ENCODE measurements at regions not wholly inside any gene's neighbourhood (a gene's known extent, or its start where the extent isn't known, plus 50 kb on each side); places are given as distances from the start of the nearest gene placed in this dataset.

GRCh38 chr12:83346333-83346732, 659.6 kb downstream of the TMTC2 start:
- no peaks in the 10 kb centered on the region for H3K4me1 Mint-ChIP-seq (ENCODE audit: low read depth, unreplicated experiment)
- H3K9me3 Mint-ChIP-seq (ENCODE audit: low read depth, unreplicated experiment) = peaks cover 4% of the 10 kb centered on the region
- CTCF ChIA-PET = no interaction called here
- no peaks in the 10 kb centered on the region for H3K36me3 Mint-ChIP-seq (ENCODE audit: insufficient read depth, unreplicated experiment)
- DNase-seq = no peak
- no peaks in the 10 kb centered on the region for H3K27me3 Mint-ChIP-seq (ENCODE audit: unreplicated experiment)
- intact Hi-C loops (cut with micrococcal nuclease; ENCODE audit: unreplicated experiment) = no loop called here
- BruUV-seq (replicated peaks) = no TSS peak
- TF ChIP-seq CTCF (IDR thresholded peaks at IDR 0.05; ENCODE audit: unreplicated experiment) = no peak
- no peak overlapping the region for H3K4me3 Mint-ChIP-seq (ENCODE audit: low read depth, unreplicated experiment)
- no peak overlapping the region for H3K27ac Mint-ChIP-seq (ENCODE audit: unreplicated experiment)

GRCh38 chr12:83343767-83344166, 657.1 kb downstream of the TMTC2 start:
- Mint-ChIP-seq H3K27me3 (ENCODE audit: unreplicated experiment) (no peaks in the 10 kb centered on the region), H3K4me3 (ENCODE audit: low read depth, unreplicated experiment) (no peak overlapping the region), H3K27ac (ENCODE audit: unreplicated experiment) (no peak overlapping the region), H3K9me3 (ENCODE audit: low read depth, unreplicated experiment) (peaks cover 4% of the 10 kb centered on the region), H3K4me1 (ENCODE audit: low read depth, unreplicated experiment) (no peaks in the 10 kb centered on the region), H3K36me3 (ENCODE audit: insufficient read depth, unreplicated experiment) (no peaks in the 10 kb centered on the region)
- no peak for TF ChIP-seq CTCF (IDR thresholded peaks at IDR 0.05; ENCODE audit: unreplicated experiment)
- CTCF ChIA-PET = no interaction called here
- no peak for DNase-seq
- BruUV-seq (replicated peaks) = no TSS peak
- intact Hi-C loops (cut with micrococcal nuclease; ENCODE audit: unreplicated experiment) = no loop called here

GRCh38 chr12:83335748-83336147, 649.0 kb downstream of the TMTC2 start:
- no peaks in the 10 kb centered on the region for H3K9me3 Mint-ChIP-seq (ENCODE audit: low read depth, unreplicated experiment)
- DNase-seq = no peak
- H3K4me3 Mint-ChIP-seq (ENCODE audit: low read depth, unreplicated experiment) = no peak overlapping the region
- H3K4me1 Mint-ChIP-seq (ENCODE audit: low read depth, unreplicated experiment) = no peaks in the 10 kb centered on the region
- intact Hi-C loops (cut with micrococcal nuclease; ENCODE audit: unreplicated experiment) = no loop called here
- no peaks in the 10 kb centered on the region for H3K36me3 Mint-ChIP-seq (ENCODE audit: insufficient read depth, unreplicated experiment)
- BruUV-seq (replicated peaks) = no TSS peak
- no peak overlapping the region for H3K27ac Mint-ChIP-seq (ENCODE audit: unreplicated experiment)
- CTCF ChIA-PET = no interaction called here
- H3K27me3 Mint-ChIP-seq (ENCODE audit: unreplicated experiment) = no peaks in the 10 kb centered on the region
- TF ChIP-seq CTCF (IDR thresholded peaks at IDR 0.05; ENCODE audit: unreplicated experiment) = no peak

- intact Hi-C loops (cut with micrococcal nuclease; ENCODE audit: unreplicated experiment) = no loop called here
- H3K36me3 Mint-ChIP-seq (ENCODE audit: insufficient read depth, unreplicated experiment) = no peaks in the 10 kb centered on the region
- H3K9me3 Mint-ChIP-seq (ENCODE audit: low read depth, unreplicated experiment) = no peaks in the 10 kb centered on the region
- no TSS peak for BruUV-seq (replicated peaks)
- no peak for TF ChIP-seq CTCF (IDR thresholded peaks at IDR 0.05; ENCODE audit: unreplicated experiment)
- no peaks in the 10 kb centered on the region for H3K4me1 Mint-ChIP-seq (ENCODE audit: low read depth, unreplicated experiment)
- CTCF ChIA-PET = no interaction called here
- no peaks in the 10 kb centered on the region for H3K27me3 Mint-ChIP-seq (ENCODE audit: unreplicated experiment)
- no peak overlapping the region for H3K4me3 Mint-ChIP-seq (ENCODE audit: low read depth, unreplicated experiment)
- no peak overlapping the region for H3K27ac Mint-ChIP-seq (ENCODE audit: unreplicated experiment)
- DNase-seq = no peak
Measured at GRCh38 chr12:83326666-83327065, 640.0 kb downstream of the TMTC2 start.

GRCh38 chr12:83323866-83324265, 637.2 kb downstream of the TMTC2 start:
- H3K4me1 Mint-ChIP-seq (ENCODE audit: low read depth, unreplicated experiment) = no peaks in the 10 kb centered on the region
- no TSS peak for BruUV-seq (replicated peaks)

More at GRCh38 chr12:83323866-83324265, 637.2 kb downstream of the TMTC2 start:
- intact Hi-C loops (cut with micrococcal nuclease; ENCODE audit: unreplicated experiment) = no loop called here
- Mint-ChIP-seq H3K4me3 (ENCODE audit: low read depth, unreplicated experiment) (no peak overlapping the region), H3K27ac (ENCODE audit: unreplicated experiment) (no peak overlapping the region), H3K27me3 (ENCODE audit: unreplicated experiment) (no peaks in the 10 kb centered on the region), H3K36me3 (ENCODE audit: insufficient read depth, unreplicated experiment) (no peaks in the 10 kb centered on the region), H3K9me3 (ENCODE audit: low read depth, unreplicated experiment) (no peaks in the 10 kb centered on the region)
- CTCF ChIA-PET = interaction anchor here (0.8 kb wide), 1 partner anchor 17 kb away, joined by 3 read pairs; no protein-coding TSS in a partner anchor
- no peak for DNase-seq
- TF ChIP-seq CTCF (IDR thresholded peaks at IDR 0.05; ENCODE audit: unreplicated experiment) = no peak
